HUES64 (cell line): ENCODE measurements at regions not wholly inside any gene's neighbourhood (a gene's known extent, or its start where the extent isn't known, plus 50 kb on each side); places are given as distances from the start of the nearest gene placed in this dataset.
"Not testable (repeated sequence)": the region's sequence is repeated elsewhere in the genome, so short reads cannot be mapped to it uniquely, and the experiment has no call there.

Experiments
- H3K27ac ChIP-seq: 2 replicates; pipeline ENCODE4 v1.7.0; 2013; ENCODE audit warnings: low read depth, low read length, inconsistent platforms
- H3K27me3 ChIP-seq: 2 replicates; pipeline ENCODE4 v1.6.1; 2013; ENCODE audit warnings: mild to moderate bottlenecking, low read length; ENCODE audit not compliant: insufficient read depth
- H3K36me3 ChIP-seq: 2 replicates; pipeline ENCODE4 v1.6.1; 2013; ENCODE audit warnings: mild to moderate bottlenecking, low read length; ENCODE audit not compliant: insufficient read depth
- H3K4me1 ChIP-seq: 2 replicates; pipeline ENCODE4 v1.6.1; 2013; ENCODE audit warnings: mild to moderate bottlenecking, low read length, moderate library complexity; ENCODE audit not compliant: insufficient read depth
- H3K4me3 ChIP-seq: 2 replicates; pipeline ENCODE4 v1.5.1; 2013; ENCODE audit warnings: mild to moderate bottlenecking, low read length, moderate library complexity
- H3K9ac ChIP-seq: 2 replicates; pipeline ENCODE4 v1.6.1; 2013; ENCODE audit warnings: mild to moderate bottlenecking, low read depth, low read length
- H3K9me3 ChIP-seq: 2 replicates; pipeline ENCODE4 v1.6.1; 2013; ENCODE audit warnings: low read depth, low read length; ENCODE audit not compliant: insufficient read depth
- WGBS: fragments of 150-250, 120-280 bp; methylation state at CpG from one replicate; pipeline ENCODE4 v1.1.7; 2013; ENCODE audit warnings: missing lambda C conversion rate; 5-methylcytosine and 5-hydroxymethylcytosine counted together

DNA sequence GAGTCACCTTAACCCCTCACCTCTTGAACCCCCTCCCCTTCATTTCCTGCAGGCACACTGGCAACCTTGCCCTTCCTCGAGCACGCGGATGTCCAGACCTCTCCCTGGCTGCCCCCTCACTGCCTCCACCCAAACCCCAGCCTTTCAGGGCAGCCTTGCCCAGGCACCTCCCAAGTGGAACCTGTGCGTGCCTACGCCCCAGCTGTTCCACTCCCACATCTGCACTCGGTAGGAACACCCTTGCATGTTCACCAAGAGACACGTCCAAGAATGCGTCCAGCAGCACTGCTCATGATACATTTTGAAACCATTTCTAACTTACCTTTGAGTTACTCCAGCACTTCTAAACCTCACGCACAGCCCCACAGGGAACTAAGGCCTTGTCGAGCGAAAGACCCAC, 93.8 kb upstream of the YWHAQ start:
- 91% methylated on average over 11 of the region's 11 CpGs for WGBS

DNA sequence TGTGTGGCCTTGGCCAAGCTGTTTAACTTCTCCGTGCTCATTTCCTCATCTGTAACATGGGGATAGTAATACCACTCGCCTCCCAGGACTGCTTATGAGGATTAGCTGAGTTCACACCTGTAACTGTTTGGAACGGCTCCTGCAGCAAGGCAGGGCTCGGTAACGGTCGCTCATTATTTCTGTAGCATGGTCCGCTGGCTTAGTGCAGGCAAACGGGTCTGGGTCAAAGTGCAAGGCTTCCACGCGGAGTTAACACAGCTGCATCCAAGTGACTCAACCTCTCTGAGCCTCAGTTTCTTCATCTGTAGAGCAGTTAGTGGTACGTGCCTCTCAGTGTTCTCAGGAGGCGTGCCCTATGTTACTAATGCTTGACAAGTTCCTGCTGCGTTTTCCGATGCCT, 94.3 kb upstream of the YWHAQ start:
- Histone ChIP-seq H3K4me1 (no peaks in the 10 kb centered on the region), H3K9me3 (no peaks in the 10 kb centered on the region), H3K27me3 (no peaks in the 10 kb centered on the region), H3K36me3 (no peaks in the 10 kb centered on the region), H3K9ac (no peak overlapping the region), H3K4me3 (no peak overlapping the region), H3K27ac (no peak overlapping the region)
- 85% methylated on average over 14 of the region's 14 CpGs for WGBS

More for the DNA sequence above, 93.8 kb upstream of the YWHAQ start:
- Histone ChIP-seq H3K36me3 (no peaks in the 10 kb centered on the region), H3K4me1 (no peaks in the 10 kb centered on the region), H3K27ac (no peak overlapping the region), H3K9me3 (no peaks in the 10 kb centered on the region), H3K4me3 (no peak overlapping the region), H3K9ac (no peak overlapping the region), H3K27me3 (no peaks in the 10 kb centered on the region)

DNA sequence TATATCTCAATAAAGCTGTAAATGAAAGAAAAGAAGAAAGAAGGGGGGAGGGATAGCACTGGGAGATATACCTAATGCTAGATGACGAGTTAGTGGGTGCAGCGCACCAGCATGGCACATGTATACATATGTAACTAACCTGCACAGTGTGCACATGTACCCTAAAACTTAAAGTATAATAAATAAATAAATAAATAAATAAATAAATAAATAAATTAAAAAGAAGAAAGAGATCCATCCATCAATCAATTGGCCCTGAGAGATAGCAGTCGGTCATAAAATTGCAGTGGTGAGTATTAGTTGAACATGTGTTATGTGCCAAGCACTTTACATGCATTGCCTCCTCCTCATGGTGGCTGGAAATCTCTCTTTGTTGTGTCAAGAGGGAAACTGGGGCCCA, 95.2 kb upstream of the YWHAQ start:
- not testable (repeated sequence) for H3K4me3 ChIP-seq, H3K27ac ChIP-seq, H3K27me3 ChIP-seq, H3K9ac ChIP-seq, H3K9me3 ChIP-seq, H3K36me3 ChIP-seq, H3K4me1 ChIP-seq
- WGBS: 100% methylated on average over 2 of the region's 3 CpGs

DNA sequence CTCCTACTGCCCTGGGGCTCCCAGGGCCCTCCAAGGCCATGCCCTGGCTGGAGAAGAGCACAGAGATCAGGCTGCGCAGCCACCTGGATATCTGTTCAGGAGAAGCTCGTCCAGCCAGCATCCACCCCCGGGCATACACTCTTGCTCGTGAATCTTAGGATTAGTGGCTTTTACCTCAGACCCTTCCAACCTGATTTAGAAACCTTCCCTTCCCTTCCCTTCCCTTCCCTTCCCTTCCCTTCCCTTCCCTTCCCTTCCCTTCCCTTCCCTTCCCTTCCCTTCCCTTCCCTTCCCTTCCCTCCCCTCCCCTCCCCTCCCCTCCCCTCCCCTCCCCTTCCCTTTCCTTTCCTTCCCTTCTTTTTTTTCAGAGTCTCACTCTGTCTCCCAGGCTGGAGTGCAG, 99.7 kb upstream of the YWHAQ start:
- H3K4me1 ChIP-seq, H3K4me3 ChIP-seq, H3K9me3 ChIP-seq, H3K27ac ChIP-seq, H3K36me3 ChIP-seq, H3K9ac ChIP-seq, H3K27me3 ChIP-seq: not testable (repeated sequence)
- 98% methylated on average over 4 of the region's 4 CpGs for WGBS

DNA sequence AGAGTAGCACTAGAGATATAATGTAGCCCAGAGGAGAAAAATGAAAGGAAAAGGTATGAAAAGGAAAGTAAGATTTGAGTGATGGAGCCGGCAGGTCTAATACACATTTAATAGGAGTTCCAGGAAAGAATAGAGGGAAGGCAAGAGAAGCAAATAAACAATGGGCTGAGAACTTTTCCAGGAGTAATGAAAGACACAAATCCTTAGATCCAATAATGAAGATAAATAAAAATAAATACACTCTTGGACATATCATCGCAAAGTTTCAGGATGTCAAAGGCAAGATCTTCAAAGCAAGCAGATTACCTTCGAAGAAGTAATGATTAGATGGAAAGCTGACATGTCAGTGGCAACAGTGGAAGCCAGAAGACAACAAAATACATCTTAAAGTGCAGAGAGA, 102.0 kb upstream of the YWHAQ start:
- no peak overlapping the region for H3K9ac ChIP-seq
- WGBS: 96% methylated on average over 3 of the region's 3 CpGs
- no peak overlapping the region for H3K27ac ChIP-seq
- H3K9me3 ChIP-seq: peaks cover 3% of the 10 kb centered on the region; the same call in 1 of the 2 replicates
- H3K4me1 ChIP-seq: no peaks in the 10 kb centered on the region
- H3K27me3 ChIP-seq: no peaks in the 10 kb centered on the region
- no peaks in the 10 kb centered on the region for H3K36me3 ChIP-seq
- no peak overlapping the region for H3K4me3 ChIP-seq

DNA sequence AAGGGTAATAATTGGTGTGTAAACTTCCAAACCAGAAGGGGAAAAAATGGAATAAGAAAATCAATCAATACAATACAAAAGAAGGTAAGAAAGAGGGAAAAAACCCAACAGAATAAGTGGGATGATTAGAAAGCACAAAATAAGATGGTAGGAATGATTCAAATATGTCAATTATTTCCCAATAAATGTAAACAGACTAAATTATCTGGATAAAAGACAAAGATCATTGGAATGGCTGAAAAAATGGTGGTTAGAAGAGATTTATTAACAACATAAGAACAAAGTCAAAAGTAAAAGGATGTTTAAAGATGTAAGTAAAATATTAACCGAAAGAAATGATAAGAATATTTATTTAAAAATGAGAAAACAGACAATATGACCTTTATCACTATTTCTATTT, 103.5 kb upstream of the YWHAQ start:
- peaks cover 3% of the 10 kb centered on the region; the same call in 1 of the 2 replicates for H3K9me3 ChIP-seq

DNA sequence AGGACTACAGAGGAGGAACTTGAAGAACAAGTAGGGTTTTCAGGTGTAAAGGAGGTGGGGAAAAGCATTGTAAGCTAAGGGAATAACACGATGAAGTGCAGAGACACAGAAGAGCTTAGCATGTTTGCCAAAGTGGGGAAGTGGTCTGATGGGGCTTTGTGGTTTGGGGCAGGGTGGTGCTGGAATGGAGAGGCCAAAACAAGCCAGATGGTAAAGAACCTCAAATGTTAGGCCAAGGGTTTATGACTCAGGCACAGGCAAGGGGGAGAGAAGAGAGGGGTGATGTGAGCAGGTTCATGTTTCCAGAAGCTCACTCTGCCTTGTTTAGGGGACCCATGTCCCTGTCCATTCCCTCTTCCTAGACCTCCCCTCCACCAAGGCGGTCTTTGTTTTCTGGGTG, 104.5 kb upstream of the YWHAQ start:
- WGBS: 94% methylated on average over 1 of the region's 2 CpGs
- Histone ChIP-seq H3K9ac (no peak overlapping the region), H3K9me3 (peaks cover 3% of the 10 kb centered on the region; the same call in 1 of the 2 replicates), H3K4me3 (no peak overlapping the region), H3K27me3 (no peaks in the 10 kb centered on the region), H3K4me1 (no peaks in the 10 kb centered on the region), H3K36me3 (no peaks in the 10 kb centered on the region), H3K27ac (no peak overlapping the region)

More for the DNA sequence above, 103.5 kb upstream of the YWHAQ start:
- Histone ChIP-seq H3K27ac (no peak overlapping the region), H3K27me3 (no peaks in the 10 kb centered on the region), H3K4me1 (no peaks in the 10 kb centered on the region), H3K9ac (no peak overlapping the region), H3K36me3 (no peaks in the 10 kb centered on the region), H3K4me3 (no peak overlapping the region)
- WGBS: no CpG with 5 or more reads among the region's 1 CpG

DNA sequence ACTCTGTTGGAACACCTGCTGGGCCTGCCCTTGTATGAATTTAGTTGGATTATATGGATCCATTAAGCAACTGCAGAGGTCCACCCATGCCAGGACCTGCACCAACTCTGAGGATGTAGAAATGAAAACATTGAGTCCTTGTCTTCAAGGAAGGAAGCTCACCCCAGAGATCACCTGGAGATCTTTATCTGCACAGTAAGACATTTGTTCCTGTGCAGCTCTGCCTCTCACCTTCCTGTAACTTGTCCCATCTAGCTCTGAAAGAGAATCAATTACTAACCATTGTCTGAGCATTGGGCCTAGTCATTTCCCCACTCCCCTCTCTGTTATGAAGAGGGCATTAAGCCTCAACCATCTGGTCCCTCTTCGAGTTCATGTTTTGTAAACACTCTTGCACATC, 105.2 kb upstream of the YWHAQ start:
- no peak overlapping the region for H3K9ac ChIP-seq
- no peak overlapping the region for H3K4me3 ChIP-seq
- 100% methylated on average over 1 of the region's 1 CpG for WGBS
- peaks cover 3% of the 10 kb centered on the region; the same call in 1 of the 2 replicates for H3K9me3 ChIP-seq
- H3K27me3 ChIP-seq: no peaks in the 10 kb centered on the region
- no peaks in the 10 kb centered on the region for H3K36me3 ChIP-seq
- H3K27ac ChIP-seq: no peak overlapping the region
- H3K4me1 ChIP-seq: no peaks in the 10 kb centered on the region

DNA sequence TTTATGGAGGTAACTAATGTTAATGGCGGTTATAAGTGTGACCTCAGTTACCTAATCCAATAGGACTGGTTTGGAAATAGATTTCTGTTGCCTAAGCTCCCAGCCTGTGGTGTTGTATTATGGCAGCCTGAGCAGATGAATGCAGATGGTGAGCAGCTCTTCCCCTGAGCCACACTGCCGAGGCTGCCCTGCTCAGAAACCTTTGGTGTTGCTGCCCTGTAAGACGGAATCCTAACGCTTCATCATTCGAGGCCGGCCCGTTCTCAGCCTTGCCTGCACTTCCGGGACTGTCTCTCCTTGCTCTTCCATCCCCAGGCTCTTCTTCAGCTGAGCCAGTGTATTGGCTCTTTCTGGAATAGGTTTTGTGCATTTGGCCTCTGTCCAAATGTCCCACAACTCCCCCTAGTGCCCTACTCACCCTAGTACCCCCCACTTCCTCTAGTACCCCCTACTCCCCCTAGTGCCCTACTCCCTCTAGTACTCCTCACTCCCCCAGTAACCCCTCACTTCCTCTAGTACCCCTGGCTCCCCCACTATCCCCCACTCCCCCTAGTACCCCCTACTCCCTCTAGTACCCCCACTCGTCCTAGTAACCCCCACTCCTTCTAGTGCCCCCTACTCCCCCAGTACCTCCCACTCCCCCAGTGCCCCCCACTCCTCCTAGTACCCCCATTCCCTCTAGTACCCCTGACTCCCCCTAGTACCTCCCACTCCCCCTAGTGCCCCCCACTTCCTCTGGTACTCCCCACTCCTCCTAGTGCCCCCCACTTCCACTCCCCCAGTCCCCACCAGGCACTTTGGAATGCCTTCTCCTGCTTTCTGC, 106.0 kb upstream of the TAF1B start:
- H3K27ac ChIP-seq: no peak overlapping the region
- no peak overlapping the region for H3K9ac ChIP-seq
- H3K27me3 ChIP-seq: no peaks in the 10 kb centered on the region
- no peak overlapping the region for H3K4me3 ChIP-seq
- no peaks in the 10 kb centered on the region for H3K4me1 ChIP-seq
- 59% methylated on average over 8 of the region's 9 CpGs for WGBS
- H3K9me3 ChIP-seq: peaks cover 3% of the 10 kb centered on the region; the same call in 1 of the 2 replicates
- no peaks in the 10 kb centered on the region for H3K36me3 ChIP-seq

DNA sequence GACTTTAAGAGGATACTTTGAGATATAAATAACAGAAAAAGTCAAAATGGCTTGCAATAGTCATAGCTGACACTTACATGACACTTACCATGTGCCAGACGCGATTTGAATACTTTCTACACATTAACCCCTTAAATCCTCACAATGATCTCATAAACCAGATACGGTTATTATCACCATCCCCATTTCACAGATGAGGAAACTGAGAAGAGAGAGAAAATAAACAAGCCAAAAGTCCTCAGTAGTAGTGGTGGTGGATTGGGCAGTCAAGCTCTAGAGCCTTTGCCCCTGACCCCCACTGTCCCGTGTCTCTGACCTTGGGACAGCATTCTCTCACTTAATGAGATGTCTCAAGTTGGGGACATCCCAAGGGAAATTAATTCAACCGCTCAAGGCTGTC, 105.2 kb upstream of the TAF1B start:
- Histone ChIP-seq H3K9ac (no peak overlapping the region), H3K9me3 (peaks cover 3% of the 10 kb centered on the region; the same call in 1 of the 2 replicates)
- WGBS: 93% methylated on average over 4 of the region's 5 CpGs

DNA sequence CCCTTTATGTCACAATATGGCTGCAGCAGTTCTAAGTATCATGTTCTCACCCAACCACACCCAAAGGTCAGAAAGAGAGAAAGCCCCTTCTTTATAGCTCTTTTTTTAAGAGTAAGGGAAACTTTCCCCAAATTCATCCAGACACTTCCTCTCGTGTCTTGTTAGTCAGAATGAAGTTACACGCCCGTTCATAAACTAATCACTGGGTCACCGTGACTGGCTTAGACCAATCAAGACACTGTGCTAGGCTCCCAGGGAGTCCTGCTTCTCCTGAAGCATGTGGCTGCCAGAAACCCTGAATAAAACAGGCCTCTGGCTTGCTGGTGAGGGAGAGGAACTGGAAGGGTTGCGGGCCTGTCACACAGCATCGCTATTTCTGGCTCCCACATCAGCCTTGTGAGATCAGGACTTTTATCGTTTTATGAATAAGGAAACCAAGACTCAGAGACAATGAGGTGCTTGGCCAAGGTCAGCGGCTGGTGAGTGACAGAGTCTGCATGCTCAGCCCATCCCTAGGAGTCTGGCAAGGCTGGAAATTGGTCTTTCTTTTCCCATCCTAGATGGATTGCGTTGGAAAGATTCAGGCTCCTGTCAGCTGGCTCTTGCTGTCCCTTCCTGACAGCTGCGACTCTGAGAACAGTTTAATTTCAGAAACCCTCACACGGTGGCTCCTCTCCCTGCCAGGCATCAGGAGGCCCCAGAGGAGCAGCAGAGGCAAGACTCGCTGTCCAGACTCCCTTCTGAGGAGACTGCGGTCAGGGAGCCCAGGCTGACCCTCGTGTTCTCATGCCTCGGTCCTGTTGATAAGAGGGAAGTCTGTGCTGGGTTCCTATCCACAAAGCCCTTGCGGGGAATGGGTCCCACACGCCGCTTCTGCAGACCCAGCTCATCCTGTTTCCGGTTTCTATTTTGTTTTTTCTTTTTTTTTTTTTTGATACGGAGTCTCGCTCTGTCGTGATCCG, 104.5 kb upstream of the TAF1B start:
- Histone ChIP-seq H3K4me3 (no peak overlapping the region), H3K27ac (no peak overlapping the region), H3K36me3 (no peaks in the 10 kb centered on the region), H3K4me1 (no peaks in the 10 kb centered on the region), H3K9ac (no peak overlapping the region), H3K27me3 (no peaks in the 10 kb centered on the region), H3K9me3 (peaks cover 3% of the 10 kb centered on the region; the same call in 1 of the 2 replicates)
- 92% methylated on average over 23 of the region's 23 CpGs for WGBS

More for the DNA sequence above, 105.2 kb upstream of the TAF1B start:
- Histone ChIP-seq H3K27me3 (no peaks in the 10 kb centered on the region), H3K36me3 (no peaks in the 10 kb centered on the region), H3K4me1 (no peaks in the 10 kb centered on the region), H3K4me3 (no peak overlapping the region), H3K27ac (no peak overlapping the region)
